ENCODE measurements at regions not wholly inside any gene's neighbourhood (a gene's known extent, or its start where the extent isn't known, plus 50 kb on each side); places are given as distances from the start of the nearest gene placed in this dataset.

DNA sequence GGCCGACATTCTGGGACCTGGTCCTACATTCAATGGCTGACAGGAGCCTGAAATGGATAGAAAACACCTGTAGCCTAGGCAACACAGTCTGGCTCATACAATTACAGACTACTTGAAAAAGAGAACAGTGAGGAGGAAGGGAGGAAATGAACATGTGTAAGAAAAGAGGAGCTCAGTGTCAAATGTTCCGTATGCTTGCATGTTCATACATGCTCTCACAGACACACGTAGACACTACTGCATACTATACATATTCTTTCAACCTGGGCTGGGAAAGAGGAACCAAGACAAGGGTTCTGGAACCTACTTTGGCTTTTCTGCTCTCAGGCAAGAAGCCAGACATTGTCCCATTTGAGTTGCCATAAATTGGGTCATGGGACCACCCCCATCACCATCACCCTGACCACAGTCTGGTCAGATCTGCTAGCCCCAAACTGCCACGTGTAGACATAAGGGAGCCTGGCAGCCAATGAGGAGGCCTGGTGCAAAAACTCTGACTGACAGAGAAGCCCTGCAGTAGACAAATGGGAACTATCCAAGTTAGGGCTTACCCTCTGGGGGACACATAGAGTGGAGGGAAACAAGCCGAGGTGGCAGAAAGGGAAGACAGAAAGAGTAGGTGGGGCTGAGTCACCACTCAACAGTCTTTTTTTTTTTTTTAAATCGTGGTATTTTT lies 310.0 kb downstream of the SHQ1 start:
- Mint-ChIP-seq H3K9me3 (ENCODE audit: unreplicated experiment) (no peaks in the 10 kb centered on the region), H3K27me3 (ENCODE audit: unreplicated experiment) (peaks cover 3% of the 10 kb centered on the region), H3K4me1 (ENCODE audit: low read depth, unreplicated experiment) (peaks cover 5% of the 10 kb centered on the region), H3K4me3 (ENCODE audit: unreplicated experiment) (no peak overlapping the region), H3K27ac (ENCODE audit: unreplicated experiment) (no peak overlapping the region), H3K36me3 (ENCODE audit: unreplicated experiment) (peaks cover 8% of the 10 kb centered on the region)
- TF ChIP-seq, protein P1, sequence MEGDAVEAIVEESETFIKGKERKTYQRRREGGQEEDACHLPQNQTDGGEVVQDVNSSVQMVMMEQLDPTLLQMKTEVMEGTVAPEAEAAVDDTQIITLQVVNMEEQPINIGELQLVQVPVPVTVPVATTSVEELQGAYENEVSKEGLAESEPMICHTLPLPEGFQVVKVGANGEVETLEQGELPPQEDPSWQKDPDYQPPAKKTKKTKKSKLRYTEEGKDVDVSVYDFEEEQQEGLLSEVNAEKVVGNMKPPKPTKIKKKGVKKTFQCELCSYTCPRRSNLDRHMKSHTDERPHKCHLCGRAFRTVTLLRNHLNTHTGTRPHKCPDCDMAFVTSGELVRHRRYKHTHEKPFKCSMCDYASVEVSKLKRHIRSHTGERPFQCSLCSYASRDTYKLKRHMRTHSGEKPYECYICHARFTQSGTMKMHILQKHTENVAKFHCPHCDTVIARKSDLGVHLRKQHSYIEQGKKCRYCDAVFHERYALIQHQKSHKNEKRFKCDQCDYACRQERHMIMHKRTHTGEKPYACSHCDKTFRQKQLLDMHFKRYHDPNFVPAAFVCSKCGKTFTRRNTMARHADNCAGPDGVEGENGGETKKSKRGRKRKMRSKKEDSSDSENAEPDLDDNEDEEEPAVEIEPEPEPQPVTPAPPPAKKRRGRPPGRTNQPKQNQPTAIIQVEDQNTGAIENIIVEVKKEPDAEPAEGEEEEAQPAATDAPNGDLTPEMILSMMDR (IDR thresholded peaks at IDR 0.05; ENCODE audit: partially characterized antibody, unreplicated experiment), result no peak
- no peak for DNase-seq

DNA sequence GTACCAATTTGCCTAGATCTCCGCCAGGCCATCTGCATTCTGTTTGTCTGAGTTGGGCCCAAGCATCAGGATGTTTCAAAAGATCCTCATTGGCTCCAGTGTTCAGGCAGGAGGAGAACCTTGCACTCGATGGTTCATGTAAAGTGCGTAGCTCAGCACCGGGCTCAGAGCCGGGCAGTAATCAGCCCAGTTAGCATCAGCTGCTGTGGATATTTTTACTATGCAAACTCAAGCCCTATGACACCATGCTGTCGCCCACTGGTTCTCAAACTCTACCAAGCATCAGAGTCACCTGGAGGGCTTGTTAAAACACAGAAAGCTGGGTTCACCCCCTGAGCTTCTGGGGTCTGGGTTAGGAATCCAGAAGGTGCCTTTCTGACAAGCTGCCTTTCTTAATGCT lies 310.8 kb downstream of the SHQ1 start:
- Mint-ChIP-seq H3K27me3 (ENCODE audit: unreplicated experiment) (no peaks in the 10 kb centered on the region), H3K4me1 (ENCODE audit: low read depth, unreplicated experiment) (peaks cover 5% of the 10 kb centered on the region), H3K36me3 (ENCODE audit: unreplicated experiment) (peaks cover 8% of the 10 kb centered on the region), H3K27ac (ENCODE audit: unreplicated experiment) (no peak overlapping the region), H3K4me3 (ENCODE audit: unreplicated experiment) (no peak overlapping the region), H3K9me3 (ENCODE audit: unreplicated experiment) (no peaks in the 10 kb centered on the region)
- TF ChIP-seq, protein P1 (IDR thresholded peaks at IDR 0.05; ENCODE audit: partially characterized antibody, unreplicated experiment), result no peak
- no peak for DNase-seq

DNA sequence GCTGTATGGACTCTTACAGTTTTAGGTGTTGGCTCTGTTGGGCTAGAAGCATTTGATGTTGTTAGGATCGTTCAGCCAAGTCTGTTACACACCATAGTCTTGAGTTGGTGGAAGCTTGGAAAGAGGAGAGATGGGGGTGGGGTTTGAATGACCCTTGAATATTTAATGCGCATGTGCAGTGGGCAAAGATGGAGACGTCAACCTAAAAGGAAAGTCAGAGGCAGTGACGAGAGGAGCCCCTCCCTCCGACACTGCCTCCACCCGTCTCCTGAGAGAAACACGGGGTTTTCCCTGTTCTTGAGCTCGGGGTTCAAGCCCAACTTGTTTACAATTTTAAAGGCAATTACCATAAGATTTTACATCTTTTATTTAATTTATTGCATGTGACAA lies 311.4 kb downstream of the SHQ1 start:
- no peaks in the 10 kb centered on the region for H3K9me3 Mint-ChIP-seq (ENCODE audit: unreplicated experiment)
- H3K36me3 Mint-ChIP-seq (ENCODE audit: unreplicated experiment), result peaks cover 8% of the 10 kb centered on the region
- H3K27me3 Mint-ChIP-seq (ENCODE audit: unreplicated experiment), result no peaks in the 10 kb centered on the region
- no peak overlapping the region for H3K27ac Mint-ChIP-seq (ENCODE audit: unreplicated experiment)
- TF ChIP-seq, protein P1 (IDR thresholded peaks at IDR 0.05; ENCODE audit: partially characterized antibody, unreplicated experiment), result no peak
- no peak overlapping the region for H3K4me3 Mint-ChIP-seq (ENCODE audit: unreplicated experiment)
- DNase-seq, result no peak
- peaks cover 5% of the 10 kb centered on the region for H3K4me1 Mint-ChIP-seq (ENCODE audit: low read depth, unreplicated experiment)

DNA sequence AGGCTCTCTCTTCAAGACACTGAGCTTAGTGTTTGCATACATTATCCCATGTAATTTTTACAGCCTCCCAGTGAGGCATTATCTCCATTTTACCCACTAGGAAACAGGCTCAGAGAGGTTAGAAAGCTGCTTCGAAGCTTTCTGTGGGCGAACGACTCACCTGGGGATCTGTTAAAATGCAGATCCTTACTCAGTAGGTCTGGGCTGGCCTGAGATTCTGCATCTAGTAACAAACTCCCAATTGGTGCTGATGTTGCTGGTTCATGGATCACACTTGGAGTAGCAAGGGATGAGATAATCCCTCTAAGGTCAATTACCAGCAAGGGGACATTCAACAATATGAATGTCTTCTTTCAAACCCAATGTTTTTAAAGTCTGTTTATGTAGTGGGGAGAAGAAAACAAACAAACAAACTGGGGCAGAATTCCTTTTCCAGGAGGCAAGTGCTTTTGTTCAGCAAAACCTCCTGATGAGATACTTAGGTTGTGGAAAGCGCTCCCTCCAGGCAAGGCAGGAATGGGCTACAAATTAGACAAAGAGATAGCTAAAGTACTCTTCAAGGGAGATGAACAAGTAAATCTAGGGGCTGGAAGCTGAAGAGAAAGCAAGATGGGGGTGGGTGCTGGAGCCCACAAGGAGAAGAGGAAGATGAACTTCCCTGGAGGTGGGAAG lies 311.9 kb downstream of the SHQ1 start:
- H3K4me1 Mint-ChIP-seq (ENCODE audit: low read depth, unreplicated experiment), result peaks cover 5% of the 10 kb centered on the region
- TF ChIP-seq, protein P1 (IDR thresholded peaks at IDR 0.05; ENCODE audit: partially characterized antibody, unreplicated experiment), result no peak
- H3K36me3 Mint-ChIP-seq (ENCODE audit: unreplicated experiment), result peaks cover 8% of the 10 kb centered on the region
- no peaks in the 10 kb centered on the region for H3K9me3 Mint-ChIP-seq (ENCODE audit: unreplicated experiment)
- H3K27ac Mint-ChIP-seq (ENCODE audit: unreplicated experiment), result no peak overlapping the region
- no peaks in the 10 kb centered on the region for H3K27me3 Mint-ChIP-seq (ENCODE audit: unreplicated experiment)
- DNase-seq, result no peak
- no peak overlapping the region for H3K4me3 Mint-ChIP-seq (ENCODE audit: unreplicated experiment)

DNA sequence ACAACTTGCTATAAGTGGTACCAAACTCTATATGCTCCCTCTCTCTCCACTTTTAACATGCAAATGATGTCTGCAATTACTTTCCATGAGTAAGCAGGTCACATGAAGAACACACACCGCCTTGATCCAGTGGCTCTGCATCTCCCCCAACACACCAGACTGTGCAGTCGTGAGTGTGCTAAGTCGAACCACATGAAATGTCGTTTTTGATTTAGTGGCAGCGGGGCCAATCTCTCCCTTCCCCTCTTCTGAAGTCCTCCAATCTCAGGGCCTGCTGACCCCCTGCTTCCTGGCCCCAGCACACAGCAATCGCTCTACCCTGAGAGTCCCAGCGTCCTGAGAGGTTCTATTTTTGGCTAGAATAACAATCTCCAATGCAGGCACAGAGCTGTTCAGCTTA lies 312.5 kb downstream of the SHQ1 start:
- peaks cover 8% of the 10 kb centered on the region for H3K36me3 Mint-ChIP-seq (ENCODE audit: unreplicated experiment)
- H3K9me3 Mint-ChIP-seq (ENCODE audit: unreplicated experiment), result no peaks in the 10 kb centered on the region
- DNase-seq, result no peak
- TF ChIP-seq, protein P1 (IDR thresholded peaks at IDR 0.05; ENCODE audit: partially characterized antibody, unreplicated experiment), result no peak
- no peak overlapping the region for H3K4me3 Mint-ChIP-seq (ENCODE audit: unreplicated experiment)
- no peak overlapping the region for H3K27ac Mint-ChIP-seq (ENCODE audit: unreplicated experiment)
- no peaks in the 10 kb centered on the region for H3K27me3 Mint-ChIP-seq (ENCODE audit: unreplicated experiment)
- H3K4me1 Mint-ChIP-seq (ENCODE audit: low read depth, unreplicated experiment), result peaks cover 5% of the 10 kb centered on the region

Data from glutamatergic neuron (in vitro differentiated cells).